ENCODE measurements at regions not wholly inside any gene's neighbourhood (a gene's known extent, or its start where the extent isn't known, plus 50 kb on each side); places are given as distances from the start of the nearest gene placed in this dataset.

GRCh38 chr4:159747983-159748382 lies 645.1 kb downstream of the RAPGEF2 start:
- Mint-ChIP-seq H3K27ac (no peak overlapping the region), H3K27me3 (ENCODE audit: insufficient read depth) (no peaks in the 10 kb centered on the region), H3K4me3 (no peak overlapping the region), H3K4me1 (ENCODE audit: low read depth) (no peaks in the 10 kb centered on the region), H3K9me3 (peaks cover 38% of the 10 kb centered on the region), H3K36me3 (ENCODE audit: low read depth) (no peaks in the 10 kb centered on the region)
- DNase-seq = no peak
- TF ChIP-seq, protein P1, sequence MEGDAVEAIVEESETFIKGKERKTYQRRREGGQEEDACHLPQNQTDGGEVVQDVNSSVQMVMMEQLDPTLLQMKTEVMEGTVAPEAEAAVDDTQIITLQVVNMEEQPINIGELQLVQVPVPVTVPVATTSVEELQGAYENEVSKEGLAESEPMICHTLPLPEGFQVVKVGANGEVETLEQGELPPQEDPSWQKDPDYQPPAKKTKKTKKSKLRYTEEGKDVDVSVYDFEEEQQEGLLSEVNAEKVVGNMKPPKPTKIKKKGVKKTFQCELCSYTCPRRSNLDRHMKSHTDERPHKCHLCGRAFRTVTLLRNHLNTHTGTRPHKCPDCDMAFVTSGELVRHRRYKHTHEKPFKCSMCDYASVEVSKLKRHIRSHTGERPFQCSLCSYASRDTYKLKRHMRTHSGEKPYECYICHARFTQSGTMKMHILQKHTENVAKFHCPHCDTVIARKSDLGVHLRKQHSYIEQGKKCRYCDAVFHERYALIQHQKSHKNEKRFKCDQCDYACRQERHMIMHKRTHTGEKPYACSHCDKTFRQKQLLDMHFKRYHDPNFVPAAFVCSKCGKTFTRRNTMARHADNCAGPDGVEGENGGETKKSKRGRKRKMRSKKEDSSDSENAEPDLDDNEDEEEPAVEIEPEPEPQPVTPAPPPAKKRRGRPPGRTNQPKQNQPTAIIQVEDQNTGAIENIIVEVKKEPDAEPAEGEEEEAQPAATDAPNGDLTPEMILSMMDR (IDR thresholded peaks at IDR 0.05) = no peak

GRCh38 chr4:159748834-159749444 lies 646.1 kb downstream of the RAPGEF2 start:
- Mint-ChIP-seq H3K27me3 (ENCODE audit: insufficient read depth) (no peaks in the 10 kb centered on the region), H3K27ac (no peak overlapping the region), H3K4me3 (no peak overlapping the region), H3K36me3 (ENCODE audit: low read depth) (no peaks in the 10 kb centered on the region), H3K9me3 (peaks cover 39% of the 10 kb centered on the region), H3K4me1 (ENCODE audit: low read depth) (no peaks in the 10 kb centered on the region)
- no peak for DNase-seq
- TF ChIP-seq, protein P1 (IDR thresholded peaks at IDR 0.05) = no peak

DNA sequence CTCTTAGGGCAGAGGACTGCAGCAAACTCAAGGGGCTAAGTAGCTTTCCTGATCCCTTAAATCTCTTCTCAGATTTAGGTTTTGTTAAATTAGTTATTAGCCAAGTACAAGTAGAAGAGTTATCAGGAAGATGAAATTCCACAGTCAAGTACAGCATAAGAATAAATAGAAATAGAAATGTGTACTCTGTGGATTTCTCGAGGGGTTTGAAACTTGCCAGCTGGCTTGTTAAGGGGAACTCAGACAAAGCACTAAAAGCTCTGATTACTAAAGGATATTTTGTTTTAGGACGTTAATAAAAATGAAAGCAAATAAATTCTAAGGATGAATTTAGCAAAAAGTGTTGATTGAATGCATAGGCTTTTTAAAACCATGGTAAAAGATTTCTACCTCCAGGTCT lies 654.6 kb downstream of the RAPGEF2 start:
- no peak for DNase-seq
- no peaks in the 10 kb centered on the region; the same call in 1 of the 2 replicates for H3K27me3 Mint-ChIP-seq (ENCODE audit: insufficient read depth)
- no peaks in the 10 kb centered on the region for H3K36me3 Mint-ChIP-seq (ENCODE audit: low read depth)
- H3K9me3 Mint-ChIP-seq = peaks cover 42% of the 10 kb centered on the region
- H3K4me3 Mint-ChIP-seq = no peak overlapping the region
- no peak overlapping the region for H3K27ac Mint-ChIP-seq
- no peaks in the 10 kb centered on the region for H3K4me1 Mint-ChIP-seq (ENCODE audit: low read depth)
- TF ChIP-seq, protein P1 (IDR thresholded peaks at IDR 0.05) = no peak

DNA sequence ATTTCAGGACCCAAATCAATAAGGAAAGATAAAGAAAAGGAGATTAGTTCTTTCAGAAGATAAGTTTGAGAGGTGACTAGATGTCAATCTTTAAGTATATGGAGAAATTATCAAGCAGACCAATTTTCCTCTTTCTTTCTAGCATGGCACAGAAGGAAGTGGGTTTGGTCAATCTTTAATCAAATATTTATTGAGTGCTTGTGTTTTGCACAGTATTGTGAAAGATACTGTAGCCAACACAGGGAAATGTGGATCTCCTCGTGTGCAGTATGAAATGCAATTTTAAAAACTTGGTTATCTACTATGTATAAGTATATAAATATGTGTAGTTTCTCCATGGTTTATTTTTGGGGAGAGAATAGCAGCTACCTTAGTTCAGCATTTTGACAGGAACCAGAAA lies 655.2 kb downstream of the RAPGEF2 start:
- Mint-ChIP-seq H3K9me3 (peaks cover 39% of the 10 kb centered on the region), H3K4me1 (ENCODE audit: low read depth) (no peaks in the 10 kb centered on the region), H3K27me3 (ENCODE audit: insufficient read depth) (no peaks in the 10 kb centered on the region; the same call in 1 of the 2 replicates), H3K36me3 (ENCODE audit: low read depth) (no peaks in the 10 kb centered on the region), H3K4me3 (no peak overlapping the region), H3K27ac (no peak overlapping the region)
- DNase-seq = no peak
- TF ChIP-seq, protein P1 (IDR thresholded peaks at IDR 0.05) = no peak

- DNase-seq = no peak
- Mint-ChIP-seq H3K27me3 (ENCODE audit: insufficient read depth) (no peaks in the 10 kb centered on the region; the same call in 1 of the 2 replicates), H3K9me3 (peaks cover 20% of the 10 kb centered on the region), H3K4me1 (ENCODE audit: low read depth) (no peaks in the 10 kb centered on the region), H3K4me3 (no peak overlapping the region), H3K36me3 (ENCODE audit: low read depth) (no peaks in the 10 kb centered on the region), H3K27ac (no peak overlapping the region)
- TF ChIP-seq, protein P1 (IDR thresholded peaks at IDR 0.05) = no peak
These were observed 659.8 kb downstream of the RAPGEF2 start for GRCh38 chr4:159762672-159763071.
